Coronary artery (tissue), 2 donors: ENCODE measurements at regions not wholly inside any gene's neighbourhood (a gene's known extent, or its start where the extent isn't known, plus 50 kb on each side); places are given as distances from the start of the nearest gene placed in this dataset.
A peak's percentile ranks its signal among the peaks of the same experiment; 100 is the strongest.

Experiments
- DNase-seq: peaks from one replicate; pipeline ENCODE4 v3.0.0-alpha.2; 2017; ENCODE audit warnings: low spot score
- H3K27ac ChIP-seq, 2 donors: fragments of 200-600 bp; sonication (generic); one replicate each; pipeline ENCODE4 v1.5.1; 2016 to 2019
- H3K4me3 ChIP-seq: fragments of 200-600 bp; sonication (generic); 2 replicates; pipeline ENCODE4 v1.5.1; 2016; ENCODE audit warnings: mild to moderate bottlenecking, moderate library complexity
- CTCF ChIP-seq: fragments of 200-600 bp; sonication (generic); IDR thresholded peaks from one replicate; pipeline ENCODE4 v1.5.1; 2019; ENCODE audit warnings: antibody characterized with exemption

- peak; percentile 40 for DNase-seq
- H3K27ac ChIP-seq = no peak overlapping the region
- TF ChIP-seq CTCF = no peak
- no peak overlapping the region for H3K4me3 ChIP-seq
Observed at GRCh38 chr9:126122901-126123616, 203.6 kb upstream of the MVB12B start.

GRCh38 chr9:126123927-126124326 is 202.7 kb upstream of the MVB12B start:
- DNase-seq = no peak
- TF ChIP-seq CTCF = no peak

GRCh38 chr9:126125177-126125576 is 201.5 kb upstream of the MVB12B start:
- DNase-seq = peak; percentile 26
- Histone ChIP-seq H3K27ac (no peak overlapping the region), H3K4me3 (no peak overlapping the region)
- no peak for TF ChIP-seq CTCF

More at GRCh38 chr9:126123927-126124326, 202.7 kb upstream of the MVB12B start:
- Histone ChIP-seq H3K27ac (no peak overlapping the region), H3K4me3 (no peak overlapping the region)

- DNase-seq = peak; percentile 38
- no peak overlapping the region for H3K4me3 ChIP-seq
- TF ChIP-seq CTCF = no peak
- no peak overlapping the region for H3K27ac ChIP-seq
Observed at GRCh38 chr9:126125577-126125976, 201.1 kb upstream of the MVB12B start.

GRCh38 chr9:126125992-126126409 is 200.6 kb upstream of the MVB12B start:
- no peak overlapping the region for H3K27ac ChIP-seq
- peak; percentile 56 for DNase-seq
- no peak for TF ChIP-seq CTCF
- no peak overlapping the region for H3K4me3 ChIP-seq

GRCh38 chr9:126126807-126127206 is 199.8 kb upstream of the MVB12B start:
- Histone ChIP-seq H3K4me3 (no peak overlapping the region), H3K27ac (no peak overlapping the region)
- TF ChIP-seq CTCF = no peak
- DNase-seq = peak; percentile 41

- TF ChIP-seq CTCF = no peak
- Histone ChIP-seq H3K27ac (no peak overlapping the region), H3K4me3 (no peak overlapping the region)
- DNase-seq = peak; percentile 49
Observed at GRCh38 chr9:126127591-126127990, 199.0 kb upstream of the MVB12B start.
